Transverse colon (tissue), 4 donors: ENCODE measurements at regions not wholly inside any gene's neighbourhood (a gene's known extent, or its start where the extent isn't known, plus 50 kb on each side); places are given as distances from the start of the nearest gene placed in this dataset.
"Not testable (repeated sequence)": the region's sequence is repeated elsewhere in the genome, so short reads cannot be mapped to it uniquely, and the experiment has no call there.

Source experiments
- DNase-seq: peaks from one replicate; pipeline ENCODE4 v3.0.0-alpha.2; 2019
- H3K27ac ChIP-seq, 4 donors: fragments of 200-600 bp; sonication (generic); 2 replicates each; pipeline ENCODE4 v1.5.1; 2016 to 2018; ENCODE audit warnings: inconsistent platforms in 4 of 4
- H3K27me3 ChIP-seq: fragments of 200-600 bp; sonication (generic); 2 replicates; pipeline ENCODE4 v1.5.1; 2017; ENCODE audit warnings: inconsistent platforms
- H3K36me3 ChIP-seq, 4 donors: fragments of 200-600 bp; sonication (generic); 2 replicates each; pipeline ENCODE4 v1.5.1; 2017 to 2019; ENCODE audit warnings: inconsistent platforms in 4 of 4
- H3K4me1 ChIP-seq, 4 donors: fragments of 200-600 bp; sonication (generic); 2 replicates each; pipeline ENCODE4 v1.5.1; 2017 to 2020; ENCODE audit warnings: inconsistent platforms in 4 of 4
- H3K4me3 ChIP-seq, 4 donors: fragments of 200-600 bp; sonication (generic); 1 replicate in 1 of 4; 2 replicates in 3 of 4; pipeline versions ENCODE4 v1.5.1 to v1.6.1; 2017 to 2019; ENCODE audit warnings: inconsistent platforms in 4 of 4
- H3K9me3 ChIP-seq, 2 donors: fragments of 200-600 bp; sonication (generic); 2 replicates each; pipeline ENCODE4 v1.5.1; 2017 to 2019; ENCODE audit warnings: inconsistent platforms in 2 of 2
- EP300 ChIP-seq: sonication (generic); formaldehyde crosslinking; IDR thresholded peaks from one replicate; pipeline ENCODE4 v1.6.1; 2017; ENCODE audit warnings: antibody characterized with exemption, low read depth
- POLR2A ChIP-seq: fragments of 450-650 bp; IDR thresholded peaks from one replicate; pipeline ENCODE4 v1.6.1; 2016; ENCODE audit warnings: antibody characterized with exemption, mild to moderate bottlenecking, moderate library complexity
- POLR2AphosphoS5 ChIP-seq, 3 donors: sonication (generic); formaldehyde crosslinking; IDR thresholded peaks; one replicate each; pipeline ENCODE4 v1.6.1; 2016; ENCODE audit warnings: antibody characterized with exemption in 3 of 3
- WGBS, 2 donors: methylation state at CpG; one replicate each; pipeline ENCODE4 v1.1.5; 2018; ENCODE audit warnings: low coverage in 1 of 2; 5-methylcytosine and 5-hydroxymethylcytosine counted together
- in situ Hi-C, 4 donors: fragments of 200-750 bp; cut with MboI; loops; one replicate each; pipeline versions ENCODE4 v1.15.0 to v1.15.1; 2017; ENCODE audit warnings: low sequenced_read_pairs in 3 of 4, low pct_ligation_motif_present in 1 of 4, low pct_unique_long_range_greater_than_20kb in 1 of 4
- intact Hi-C: fragments of 100-400 bp; cut with DNase I; formaldehyde crosslinking; loops from one replicate; pipeline ENCODE4 v1.15.1; 2023; ENCODE audit warnings: low total_unique reads
- TF ChIP-seq, protein P1 (sequence below), 5 experiments: fragments of 200-600 bp in 3 of 5; fragments of 450-650 bp in 2 of 5; sonication (generic) in 3 of 5; IDR thresholded peaks; 1 replicate in 2 of 5; 2 replicates in 3 of 5; pipeline ENCODE4 v1.5.1; 2016 to 2017; ENCODE audit warnings: antibody characterized with exemption in 5 of 5, inconsistent platforms in 3 of 5, mild to moderate bottlenecking in 2 of 5, moderate library complexity in 1 of 5

DNA sequence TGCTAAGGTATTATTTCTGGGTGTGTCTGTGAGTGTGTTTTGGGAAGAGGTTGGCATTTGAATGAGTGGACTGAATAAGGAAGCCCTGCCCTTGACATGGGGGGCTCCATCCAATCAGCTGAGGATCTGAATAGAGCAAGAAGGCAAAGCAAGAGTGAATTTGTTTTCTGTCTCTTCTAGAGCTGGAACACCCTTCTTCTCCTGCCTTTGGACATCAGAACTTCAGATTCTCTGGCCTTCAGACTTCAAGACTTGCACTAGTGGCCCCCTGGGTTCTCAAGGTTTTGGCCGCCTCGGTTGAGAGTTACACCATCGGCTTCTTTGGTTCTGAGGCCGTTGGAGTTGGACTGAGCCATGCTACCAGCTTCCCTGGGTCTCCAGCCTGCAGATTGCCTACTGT, 448.6 kb downstream of the SHISA9 start:
- no peak overlapping the region for H3K4me3 ChIP-seq
- in situ Hi-C loops = loop anchor here in 1 of 4 donors (25.0 kb wide), 1 partner anchor 113 kb away; no protein-coding TSS in a partner anchor
- no peaks in the 10 kb centered on the region for H3K27me3 ChIP-seq
- intact Hi-C loops = no loop called here
- 80% methylated on average over 4 of the region's 4 CpGs; no CpG with 5 or more reads in 1 of the 2 donors for whole genome bisulfite sequencing, 2 donors
- no peak overlapping the region for H3K27ac ChIP-seq
- no peaks in the 10 kb centered on the region for H3K9me3 ChIP-seq
- no peaks in the 10 kb centered on the region for H3K36me3 ChIP-seq
- no peaks in the 10 kb centered on the region for H3K4me1 ChIP-seq
- TF ChIP-seq, protein P1, sequence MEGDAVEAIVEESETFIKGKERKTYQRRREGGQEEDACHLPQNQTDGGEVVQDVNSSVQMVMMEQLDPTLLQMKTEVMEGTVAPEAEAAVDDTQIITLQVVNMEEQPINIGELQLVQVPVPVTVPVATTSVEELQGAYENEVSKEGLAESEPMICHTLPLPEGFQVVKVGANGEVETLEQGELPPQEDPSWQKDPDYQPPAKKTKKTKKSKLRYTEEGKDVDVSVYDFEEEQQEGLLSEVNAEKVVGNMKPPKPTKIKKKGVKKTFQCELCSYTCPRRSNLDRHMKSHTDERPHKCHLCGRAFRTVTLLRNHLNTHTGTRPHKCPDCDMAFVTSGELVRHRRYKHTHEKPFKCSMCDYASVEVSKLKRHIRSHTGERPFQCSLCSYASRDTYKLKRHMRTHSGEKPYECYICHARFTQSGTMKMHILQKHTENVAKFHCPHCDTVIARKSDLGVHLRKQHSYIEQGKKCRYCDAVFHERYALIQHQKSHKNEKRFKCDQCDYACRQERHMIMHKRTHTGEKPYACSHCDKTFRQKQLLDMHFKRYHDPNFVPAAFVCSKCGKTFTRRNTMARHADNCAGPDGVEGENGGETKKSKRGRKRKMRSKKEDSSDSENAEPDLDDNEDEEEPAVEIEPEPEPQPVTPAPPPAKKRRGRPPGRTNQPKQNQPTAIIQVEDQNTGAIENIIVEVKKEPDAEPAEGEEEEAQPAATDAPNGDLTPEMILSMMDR (IDR thresholded peaks at IDR 0.05) = no peak
- TF ChIP-seq POLR2A = no peak
- no peak for TF ChIP-seq POLR2AphosphoS5 (IDR thresholded peaks at IDR 0.05)
- no peak for DNase-seq

DNA sequence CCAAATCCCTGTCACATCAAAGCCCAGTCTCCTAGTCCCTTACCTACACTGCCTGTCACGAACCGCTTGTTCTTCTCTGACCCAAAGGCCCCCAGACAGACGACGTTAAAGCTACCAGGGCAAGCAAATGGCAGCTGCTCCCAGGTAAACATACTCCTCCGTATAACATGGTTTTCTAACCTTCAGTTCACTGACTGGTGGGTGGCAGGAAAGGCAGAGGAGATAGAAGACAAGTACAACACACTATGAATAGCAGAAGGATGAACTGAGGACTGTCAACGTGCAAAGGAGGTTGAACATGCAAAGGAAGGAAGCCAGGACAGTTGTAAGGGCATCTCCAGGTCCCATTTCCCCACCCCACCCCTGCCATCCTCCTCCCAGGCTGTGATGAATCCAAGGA, 449.8 kb downstream of the SHISA9 start:
- TF ChIP-seq, protein P1 (IDR thresholded peaks at IDR 0.05) = no peak
- TF ChIP-seq EP300 (no peak), POLR2A (no peak)
- 51 to 63% methylated on average over 4 to 6 of the region's 6 CpGs for WGBS, 2 donors
- in situ Hi-C loops = no loop called here

DNA sequence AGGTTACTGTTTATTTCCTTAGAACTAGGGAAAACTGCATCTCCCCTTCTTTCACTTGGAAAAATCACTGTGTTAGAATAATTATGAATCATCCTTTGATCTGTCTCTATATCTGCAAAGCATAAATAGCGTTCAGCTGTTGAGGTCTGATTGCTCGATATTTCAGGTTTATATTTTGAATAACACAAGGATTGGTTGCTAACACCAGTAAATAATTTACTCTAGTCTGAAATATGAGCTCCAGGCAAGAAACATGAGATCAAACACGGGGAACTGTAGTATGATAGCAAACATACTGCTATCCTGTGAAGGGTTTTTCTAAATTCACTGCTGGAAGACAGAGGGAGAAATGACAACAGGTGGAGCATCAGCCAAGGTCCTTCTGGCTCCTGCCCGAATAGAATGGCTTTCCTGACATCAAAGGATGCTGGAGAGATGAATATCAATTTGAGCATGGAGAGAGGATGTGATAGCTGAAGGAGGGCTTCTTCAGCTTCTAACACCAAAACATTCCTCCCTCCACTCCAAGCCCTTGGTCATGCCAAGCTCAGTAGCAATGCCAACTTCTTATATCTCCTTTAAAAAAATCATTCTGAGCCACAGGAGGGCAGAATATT, 450.3 kb downstream of the SHISA9 start:
- intact Hi-C loops = no loop called here
- DNase-seq = no peak
- H3K9me3 ChIP-seq = no peaks in the 10 kb centered on the region
- no peaks in the 10 kb centered on the region for H3K27me3 ChIP-seq
- H3K4me3 ChIP-seq = no peak overlapping the region
- in situ Hi-C loops = no loop called here
- H3K36me3 ChIP-seq = no peaks in the 10 kb centered on the region
- WGBS, 2 donors = 46 to 56% methylated on average over 3 to 4 of the region's 4 CpGs
- H3K27ac ChIP-seq = no peak overlapping the region
- H3K4me1 ChIP-seq = no peaks in the 10 kb centered on the region
- TF ChIP-seq, protein P1 (IDR thresholded peaks at IDR 0.05) = no peak
- TF ChIP-seq POLR2AphosphoS5 (IDR thresholded peaks at IDR 0.05) = no peak
- no peak for TF ChIP-seq POLR2A
- no peak for TF ChIP-seq EP300

More for the DNA sequence above, 449.8 kb downstream of the SHISA9 start:
- no peaks in the 10 kb centered on the region for H3K27me3 ChIP-seq
- no peak overlapping the region for H3K27ac ChIP-seq
- H3K4me1 ChIP-seq = no peaks in the 10 kb centered on the region
- intact Hi-C loops = no loop called here
- no peak for DNase-seq
- no peaks in the 10 kb centered on the region for H3K9me3 ChIP-seq
- no peak overlapping the region for H3K4me3 ChIP-seq
- no peaks in the 10 kb centered on the region for H3K36me3 ChIP-seq

DNA sequence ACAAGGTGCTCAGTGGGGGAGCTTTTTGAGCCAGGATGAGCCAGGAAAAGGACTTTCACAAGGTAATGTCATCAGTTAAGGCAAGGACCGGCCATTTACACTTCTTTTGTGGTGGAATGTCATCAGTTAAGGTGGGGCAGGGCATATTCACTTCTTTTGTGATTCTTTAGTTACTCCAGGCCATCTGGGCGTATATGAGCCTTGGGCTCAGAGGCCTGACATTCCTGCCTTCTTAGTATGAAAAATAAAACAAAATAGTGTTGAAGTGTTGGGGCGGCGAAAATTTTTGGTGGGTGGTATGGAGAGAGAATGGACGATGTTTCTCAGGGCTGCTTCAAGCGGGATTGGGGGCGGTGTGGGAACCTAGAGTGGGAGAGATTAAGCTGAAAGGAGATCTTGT, 451.4 kb downstream of the SHISA9 start:
- in situ Hi-C loops = not testable (repeated sequence)

DNA sequence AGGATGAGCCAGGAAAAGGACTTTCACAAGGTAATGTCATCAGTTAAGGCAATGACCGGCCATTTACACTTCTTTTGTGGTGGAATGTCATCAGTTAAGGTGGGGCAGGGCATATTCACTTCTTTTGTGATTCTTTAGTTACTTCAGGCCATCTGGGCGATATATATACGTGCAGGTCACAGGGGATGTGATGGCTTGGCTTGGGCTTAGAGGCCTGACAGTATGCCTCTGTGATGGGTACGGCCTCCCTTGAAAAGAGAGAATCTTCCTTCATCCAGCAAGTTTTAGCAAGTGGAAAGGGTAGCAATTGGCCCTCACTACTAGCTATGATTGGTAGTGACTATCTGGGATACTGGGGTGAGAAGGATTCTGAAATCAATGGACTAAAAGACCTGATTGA, 456.4 kb downstream of the SHISA9 start:
- peaks cover 7 to 10% of the 10 kb centered on the region in 2 donors for H3K9me3 ChIP-seq
- intact Hi-C loops, H3K27me3 ChIP-seq, DNase-seq, H3K27ac ChIP-seq, H3K4me1 ChIP-seq, H3K4me3 ChIP-seq, H3K36me3 ChIP-seq, in situ Hi-C loops: not testable (repeated sequence)
- 73 to 76% methylated on average over 3 to 4 of the region's 4 CpGs for WGBS, 2 donors

More for the DNA sequence above, 451.4 kb downstream of the SHISA9 start:
- H3K4me3 ChIP-seq, H3K4me1 ChIP-seq, intact Hi-C loops, H3K27ac ChIP-seq, H3K9me3 ChIP-seq, H3K27me3 ChIP-seq, H3K36me3 ChIP-seq, DNase-seq: not testable (repeated sequence)
- 62 to 70% methylated on average over 6 to 7 of the region's 7 CpGs for WGBS, 2 donors
